PFSK-1 (cell line): ENCODE measurements at regions not wholly inside any gene's neighbourhood (a gene's known extent, or its start where the extent isn't known, plus 50 kb on each side); places are given as distances from the start of the nearest gene placed in this dataset.

Experiments used
- FOXP2 ChIP-seq: optimal IDR thresholded peaks from 2 replicates; pipeline ENCODE3; 2011; ENCODE audit warnings: borderline replicate concordance, control low read depth, inconsistent platforms; ENCODE audit not compliant: insufficient read depth; ENCODE audit errors: extremely low read length, extremely low read depth
- POLR2AphosphoS5 ChIP-seq: IDR thresholded peaks from 2 replicates; pipeline ENCODE4 v1.6.1; 2012; ENCODE audit warnings: low read depth, mild to moderate bottlenecking, control low read depth, low read length, moderate library complexity
- REST ChIP-seq, 2 experiments: IDR thresholded peaks; 2 replicates each; pipeline versions ENCODE4 v1.6.1 to v1.8.0; 2011 to 2012; ENCODE audit warnings: low read depth in 2 of 2, low read length in 2 of 2, control low read depth in 1 of 2, inconsistent platforms in 1 of 2, mild to moderate bottlenecking in 1 of 2, moderate library complexity in 1 of 2; ENCODE audit not compliant: insufficient read depth in 1 of 2
- SIN3A ChIP-seq: IDR thresholded peaks from 2 replicates; pipeline ENCODE4 v1.6.1; 2012; ENCODE audit warnings: mild to moderate bottlenecking, low read length, moderate library complexity, borderline replicate concordance; ENCODE audit not compliant: insufficient read depth
- TAF1 ChIP-seq: IDR thresholded peaks from 2 replicates; pipeline ENCODE4 v1.6.1; 2012; ENCODE audit warnings: low read length, control low read depth, borderline replicate concordance; ENCODE audit not compliant: insufficient read depth

- TF ChIP-seq REST (IDR thresholded peaks at IDR 0.05; ENCODE audit: insufficient read depth in 1 of 2, low read depth in 2 of 2, low read length in 2 of 2) (no peak), SIN3A (no peak), FOXP2 (no peak)
Observed at GRCh38 chr10:108515821-108516220, 1351.3 kb upstream of the SORCS1 start.

GRCh38 chr10:108500396-108500795, 1335.9 kb upstream of the SORCS1 start:
- TF ChIP-seq SIN3A = no peak
- no peak for TF ChIP-seq FOXP2
- TF ChIP-seq TAF1 = no peak
- TF ChIP-seq POLR2AphosphoS5 = no peak
- no peak for TF ChIP-seq REST (IDR thresholded peaks at IDR 0.05; ENCODE audit: insufficient read depth in 1 of 2, low read depth in 2 of 2, low read length in 2 of 2)

- TF ChIP-seq TAF1 = no peak
- TF ChIP-seq POLR2AphosphoS5 = no peak
- TF ChIP-seq REST (IDR thresholded peaks at IDR 0.05; ENCODE audit: insufficient read depth in 1 of 2, low read depth in 2 of 2, low read length in 2 of 2) = no peak
- TF ChIP-seq SIN3A = no peak
Observed at GRCh38 chr10:108496106-108496505, 1331.6 kb upstream of the SORCS1 start.

GRCh38 chr10:108490944-108491343, 1326.4 kb upstream of the SORCS1 start:
- no peak for TF ChIP-seq REST (IDR thresholded peaks at IDR 0.05; ENCODE audit: insufficient read depth in 1 of 2, low read depth in 2 of 2, low read length in 2 of 2)
- TF ChIP-seq SIN3A = no peak
- no peak for TF ChIP-seq TAF1
- no peak for TF ChIP-seq POLR2AphosphoS5
- no peak for TF ChIP-seq FOXP2

- TF ChIP-seq REST (IDR thresholded peaks at IDR 0.05; ENCODE audit: insufficient read depth in 1 of 2, low read depth in 2 of 2, low read length in 2 of 2) (no peak), SIN3A (no peak), POLR2AphosphoS5 (no peak), TAF1 (no peak), FOXP2 (no peak)
Observed at GRCh38 chr10:108471420-108471819, 1306.9 kb upstream of the SORCS1 start.
